ENCODE measurements at regions not wholly inside any gene's neighbourhood (a gene's known extent, or its start where the extent isn't known, plus 50 kb on each side); places are given as distances from the start of the nearest gene placed in this dataset.

DNA sequence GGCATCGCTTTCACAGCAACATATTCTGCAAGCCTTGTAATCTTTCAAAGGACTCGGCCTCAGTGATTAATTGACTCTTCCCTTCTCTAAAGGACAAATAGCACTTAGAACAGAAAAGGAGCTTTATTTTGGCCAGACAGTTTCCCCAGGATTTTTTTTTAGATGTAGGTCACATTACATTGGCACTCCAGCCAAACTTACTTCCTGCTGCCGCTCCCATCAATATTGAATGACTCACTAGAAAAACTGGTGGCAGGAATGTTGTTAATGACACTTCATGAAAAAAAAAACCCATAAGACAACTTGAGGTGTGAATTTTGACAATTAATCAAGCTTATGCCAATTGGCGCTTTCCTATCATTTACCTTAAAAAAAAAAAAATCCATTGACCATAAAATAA is 432.6 kb downstream of the TOX3 start:
- H3K56ac ChIP-seq (ENCODE audit: extremely low read depth, insufficient read depth, low read length), result no peak overlapping the region
- TF ChIP-seq MAZ (IDR thresholded peaks at IDR 0.05; ENCODE audit: borderline replicate concordance, low read depth, low read length), result no peak
- no peak for TF ChIP-seq POLR2A (IDR thresholded peaks at IDR 0.05; ENCODE audit: low read depth, low read length)
- no peak for TF ChIP-seq BHLHE40 (IDR thresholded peaks at IDR 0.05; ENCODE audit: low read depth, low read length)
- no peak for TF ChIP-seq CEBPB (IDR thresholded peaks at IDR 0.05; ENCODE audit: low read depth, low read length)
- no peak for TF ChIP-seq RFX5 (IDR thresholded peaks at IDR 0.05; ENCODE audit: low read depth, low read length)
- no peak for TF ChIP-seq RCOR1 (IDR thresholded peaks at IDR 0.05; ENCODE audit: insufficient replicate concordance, low read length)
- no peak for TF ChIP-seq CHD1 (IDR thresholded peaks at IDR 0.05; ENCODE audit: low read depth, low read length)
- TF ChIP-seq SMC3 (IDR thresholded peaks at IDR 0.05; ENCODE audit: low read depth, low read length), result no peak
- TF ChIP-seq, protein P1, sequence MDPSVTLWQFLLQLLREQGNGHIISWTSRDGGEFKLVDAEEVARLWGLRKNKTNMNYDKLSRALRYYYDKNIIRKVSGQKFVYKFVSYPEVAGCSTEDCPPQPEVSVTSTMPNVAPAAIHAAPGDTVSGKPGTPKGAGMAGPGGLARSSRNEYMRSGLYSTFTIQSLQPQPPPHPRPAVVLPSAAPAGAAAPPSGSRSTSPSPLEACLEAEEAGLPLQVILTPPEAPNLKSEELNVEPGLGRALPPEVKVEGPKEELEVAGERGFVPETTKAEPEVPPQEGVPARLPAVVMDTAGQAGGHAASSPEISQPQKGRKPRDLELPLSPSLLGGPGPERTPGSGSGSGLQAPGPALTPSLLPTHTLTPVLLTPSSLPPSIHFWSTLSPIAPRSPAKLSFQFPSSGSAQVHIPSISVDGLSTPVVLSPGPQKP (IDR thresholded peaks at IDR 0.05; ENCODE audit: borderline replicate concordance, low read depth, low read length), result no peak
- TF ChIP-seq, protein P2, sequence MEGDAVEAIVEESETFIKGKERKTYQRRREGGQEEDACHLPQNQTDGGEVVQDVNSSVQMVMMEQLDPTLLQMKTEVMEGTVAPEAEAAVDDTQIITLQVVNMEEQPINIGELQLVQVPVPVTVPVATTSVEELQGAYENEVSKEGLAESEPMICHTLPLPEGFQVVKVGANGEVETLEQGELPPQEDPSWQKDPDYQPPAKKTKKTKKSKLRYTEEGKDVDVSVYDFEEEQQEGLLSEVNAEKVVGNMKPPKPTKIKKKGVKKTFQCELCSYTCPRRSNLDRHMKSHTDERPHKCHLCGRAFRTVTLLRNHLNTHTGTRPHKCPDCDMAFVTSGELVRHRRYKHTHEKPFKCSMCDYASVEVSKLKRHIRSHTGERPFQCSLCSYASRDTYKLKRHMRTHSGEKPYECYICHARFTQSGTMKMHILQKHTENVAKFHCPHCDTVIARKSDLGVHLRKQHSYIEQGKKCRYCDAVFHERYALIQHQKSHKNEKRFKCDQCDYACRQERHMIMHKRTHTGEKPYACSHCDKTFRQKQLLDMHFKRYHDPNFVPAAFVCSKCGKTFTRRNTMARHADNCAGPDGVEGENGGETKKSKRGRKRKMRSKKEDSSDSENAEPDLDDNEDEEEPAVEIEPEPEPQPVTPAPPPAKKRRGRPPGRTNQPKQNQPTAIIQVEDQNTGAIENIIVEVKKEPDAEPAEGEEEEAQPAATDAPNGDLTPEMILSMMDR (conservative IDR thresholded peaks at IDR 0.05; ENCODE audit: low read depth, low read length), result no peak
- TF ChIP-seq MXI1 (IDR thresholded peaks at IDR 0.05; ENCODE audit: borderline replicate concordance, low read depth, low read length), result no peak
- TF ChIP-seq, protein P3, sequence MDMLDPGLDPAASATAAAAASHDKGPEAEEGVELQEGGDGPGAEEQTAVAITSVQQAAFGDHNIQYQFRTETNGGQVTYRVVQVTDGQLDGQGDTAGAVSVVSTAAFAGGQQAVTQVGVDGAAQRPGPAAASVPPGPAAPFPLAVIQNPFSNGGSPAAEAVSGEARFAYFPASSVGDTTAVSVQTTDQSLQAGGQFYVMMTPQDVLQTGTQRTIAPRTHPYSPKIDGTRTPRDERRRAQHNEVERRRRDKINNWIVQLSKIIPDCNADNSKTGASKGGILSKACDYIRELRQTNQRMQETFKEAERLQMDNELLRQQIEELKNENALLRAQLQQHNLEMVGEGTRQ (IDR thresholded peaks at IDR 0.05; ENCODE audit: low read depth, low read length), result no peak
- TF ChIP-seq FOS (IDR thresholded peaks at IDR 0.05; ENCODE audit: low read depth, low read length), result no peak
- no peak overlapping the region for H2AK9ac ChIP-seq (replicated peaks; ENCODE audit: low read depth, low read length, poor library complexity)
- intact Hi-C loops (cut with micrococcal nuclease) (no loop called here), dilution Hi-C loops (cut with HindIII; ENCODE audit: low sequenced_read_pairs, unreplicated experiment) (no loop called here), in situ Hi-C loops (cut with MboI; ENCODE audit: low sequenced_read_pairs) (no loop called here)
- H3K23ac ChIP-seq (ENCODE audit: low read depth, low read length), result no peak overlapping the region
- H2BK15ac ChIP-seq (ENCODE audit: low read depth, low read length), result no peak overlapping the region
- H3K4me2 ChIP-seq (ENCODE audit: low read depth, low read length), result no peak overlapping the region
- ChIA-PET POLR2A (ENCODE audit: unreplicated experiment) (interaction anchor here (0.6 kb wide), 1 partner anchor 1056 kb away, joined by 3 read pairs; no protein-coding TSS in a partner anchor), CTCF (no interaction called here)
- no peak overlapping the region for H2BK20ac ChIP-seq (ENCODE audit: low read depth, low read length)
- no peak overlapping the region for H4K5ac ChIP-seq (ENCODE audit: low read depth, low read length)
- H4K20me1 ChIP-seq (ENCODE audit: insufficient read depth, low read length), result no peaks in the 10 kb centered on the region
- 20% methylated on average over 1 of the region's 4 CpGs; no CpG with 5 or more reads in 1 of the 2 experiments for WGBS, 2 experiments (ENCODE audit: extremely low coverage in 2 of 2, insufficient read length in 1 of 2)
- no peak overlapping the region for H2AK5ac ChIP-seq (ENCODE audit: low read depth, low read length)
- no peak overlapping the region for H3K4me3 ChIP-seq (ENCODE audit: insufficient read depth, low read depth, low read length)
- no peak overlapping the region for H2BK120ac ChIP-seq (ENCODE audit: low read depth, low read length)
- no peak overlapping the region for H3K9ac ChIP-seq (ENCODE audit: low read depth, low read length)
- H3K14ac ChIP-seq (replicated peaks; ENCODE audit: low read depth, low read length), result no peak overlapping the region
- no peak overlapping the region for H3K18ac ChIP-seq (ENCODE audit: low read depth, low read length)
- no peaks in the 10 kb centered on the region for H3K27me3 ChIP-seq (ENCODE audit: control insufficient read depth, insufficient read depth, low read length)
- BruUV-seq (replicated peaks), result no TSS peak
- no peak overlapping the region for H3K4ac ChIP-seq (ENCODE audit: low read depth, low read length)
- no peaks in the 10 kb centered on the region for H3K79me1 ChIP-seq (ENCODE audit: low read depth in 1 of 2, low read length in 2 of 2)
- H3K27ac ChIP-seq (ENCODE audit: insufficient read depth, low read length), result no peak overlapping the region
- no peaks in the 10 kb centered on the region for H3K4me1 ChIP-seq (ENCODE audit: control insufficient read depth, insufficient read depth, low read length)
- H2BK5ac ChIP-seq (ENCODE audit: low read depth, low read length, poor library complexity, severe bottlenecking), result no peak overlapping the region
- H4K8ac ChIP-seq (ENCODE audit: low read depth in 2 of 2, low read length in 2 of 2), result no peak overlapping the region
- H3K36me3 ChIP-seq (ENCODE audit: control insufficient read depth, insufficient read depth, low read length), result no peaks in the 10 kb centered on the region
- H3K9me1 ChIP-seq (ENCODE audit: insufficient read depth, low read length), result no peaks in the 10 kb centered on the region
- DNase-seq (no peak), ATAC-seq (ENCODE audit: low read depth) (no peak)
- H4K91ac ChIP-seq (ENCODE audit: insufficient read depth, low read depth, low read length), result no peak overlapping the region
- H3K9me3 ChIP-seq (ENCODE audit: control insufficient read depth, insufficient read depth, low read length), result no peaks in the 10 kb centered on the region
- H2AFZ ChIP-seq (replicated peaks; ENCODE audit: low read length, poor library complexity), result no peak overlapping the region

All from IMR-90 (cell line).